GM23248 (cell line): ENCODE measurements at regions not wholly inside any gene's neighbourhood (a gene's known extent, or its start where the extent isn't known, plus 50 kb on each side); places are given as distances from the start of the nearest gene placed in this dataset.

Source experiments
- DNase-seq: peaks from one replicate; pipeline ENCODE4 v3.0.0-alpha.2; 2015
- H2AFZ ChIP-seq: fragments of 200-600 bp; sonication (generic); 2 replicates; pipeline ENCODE4 v1.6.1; 2016; ENCODE audit warnings: antibody characterized with exemption
- H3F3A ChIP-seq: fragments of 200-600 bp; sonication (generic); 2 replicates; pipeline ENCODE4 v1.6.1; 2016; ENCODE audit warnings: mild to moderate bottlenecking, antibody characterized with exemption, mixed run types; ENCODE audit not compliant: insufficient read depth
- H3K27ac ChIP-seq: fragments of 200-600 bp; sonication (generic); 2 replicates; pipeline ENCODE4 v1.5.1; 2016; ENCODE audit warnings: mild to moderate bottlenecking
- H3K27me3 ChIP-seq: fragments of 200-600 bp; sonication (generic); replicated peaks from 2 replicates; pipeline ENCODE4 v1.6.1; 2016; ENCODE audit warnings: mild to moderate bottlenecking; ENCODE audit not compliant: insufficient read depth
- H3K36me3 ChIP-seq: fragments of 200-600 bp; sonication (generic); 2 replicates; pipeline ENCODE4 v1.6.1; 2016; ENCODE audit warnings: low read depth, mild to moderate bottlenecking
- H3K4me1 ChIP-seq: fragments of 200-600 bp; sonication (generic); 2 replicates; pipeline ENCODE4 v1.6.1; 2016; ENCODE audit warnings: mild to moderate bottlenecking; ENCODE audit not compliant: insufficient read depth
- H3K4me2 ChIP-seq: fragments of 200-600 bp; sonication (generic); one replicate; pipeline ENCODE4 v1.6.1; 2016; ENCODE audit warnings: mild to moderate bottlenecking; ENCODE audit not compliant: unreplicated experiment
- H3K4me3 ChIP-seq: fragments of 200-600 bp; sonication (generic); 2 replicates; pipeline ENCODE4 v1.5.1; 2016; ENCODE audit warnings: mild to moderate bottlenecking
- H3K79me2 ChIP-seq: fragments of 200-600 bp; sonication (generic); 2 replicates; pipeline ENCODE4 v1.6.1; 2016; ENCODE audit warnings: mild to moderate bottlenecking; ENCODE audit not compliant: insufficient read depth
- H3K9ac ChIP-seq: fragments of 200-600 bp; sonication (generic); 2 replicates; pipeline ENCODE4 v1.6.1; 2016; ENCODE audit warnings: mild to moderate bottlenecking
- H3K9me2 ChIP-seq: fragments of 200-600 bp; sonication (generic); 2 replicates; pipeline ENCODE4 v1.6.1; 2016; ENCODE audit warnings: mixed run types, mild to moderate bottlenecking, moderate library complexity; ENCODE audit not compliant: insufficient read depth
- H3K9me3 ChIP-seq: fragments of 200-600 bp; sonication (generic); one replicate; pipeline ENCODE4 v1.6.1; 2017; ENCODE audit warnings: low read depth
- H4K20me1 ChIP-seq: fragments of 200-600 bp; sonication (generic); 2 replicates; pipeline ENCODE4 v1.6.0; 2016; ENCODE audit not compliant: insufficient read depth
- EZH2 ChIP-seq: fragments of 200-600 bp; sonication (generic); IDR thresholded peaks from 2 replicates; pipeline ENCODE4 v1.6.1; 2018; ENCODE audit warnings: antibody characterized with exemption, mild to moderate bottlenecking; ENCODE audit not compliant: insufficient read depth, poor library complexity, severe bottlenecking
- EZH2phosphoT487 ChIP-seq: fragments of 200-600 bp; sonication (generic); IDR thresholded peaks from 2 replicates; pipeline ENCODE4 v1.6.1; 2018; ENCODE audit warnings: antibody characterized with exemption, moderate library complexity, mild to moderate bottlenecking, low read depth; ENCODE audit not compliant: insufficient read depth
- WGBS, 2 experiments: methylation state at CpG; one replicate each; pipeline ENCODE4 v1.1.6; 2015 to 2017; ENCODE audit warnings: low lambda C conversion rate in 2 of 2, low coverage in 1 of 2; ENCODE audit errors: missing lambda C conversion rate in 2 of 2; 5-methylcytosine and 5-hydroxymethylcytosine counted together
- in situ Hi-C: fragments of 300-500 bp; cut with MboI; formaldehyde crosslinking; loops from 2 replicates; pipeline ENCODE4 v1.15.0; 2020

- no peaks in the 10 kb centered on the region for H3K9me3 ChIP-seq
- H3K9ac ChIP-seq, result no peak overlapping the region
- no peaks in the 10 kb centered on the region for H3K27me3 ChIP-seq
- H3K4me3 ChIP-seq, result no peak overlapping the region
- WGBS, 2 experiments, result 13 to 33% methylated on average over 6 of the region's 6 CpGs
- no peaks in the 10 kb centered on the region for H3K4me1 ChIP-seq
- no peaks in the 10 kb centered on the region for H3K79me2 ChIP-seq
- H3K36me3 ChIP-seq, result no peaks in the 10 kb centered on the region
- no peak overlapping the region for H2AFZ ChIP-seq
- no peaks in the 10 kb centered on the region for H3F3A ChIP-seq
- H3K27ac ChIP-seq, result no peak overlapping the region
- H4K20me1 ChIP-seq, result no peaks in the 10 kb centered on the region
- H3K9me2 ChIP-seq, result no peaks in the 10 kb centered on the region
- TF ChIP-seq EZH2, result no peak
- no peak for TF ChIP-seq EZH2phosphoT487
- no peak for DNase-seq
- in situ Hi-C loops, result no loop called here
- no peak overlapping the region for H3K4me2 ChIP-seq
These were observed 435.2 kb upstream of the ZNF507 start for GRCh38 chr19:31910224-31910623.

GRCh38 chr19:31911577-31911976 is 433.8 kb upstream of the ZNF507 start:
- no peak overlapping the region for H3K27ac ChIP-seq
- WGBS, 2 experiments, result 45 to 54% methylated on average over 6 of the region's 6 CpGs
- H3K9ac ChIP-seq, result no peak overlapping the region
- H3K4me2 ChIP-seq, result no peak overlapping the region
- DNase-seq, result no peak
- no peaks in the 10 kb centered on the region for H3K36me3 ChIP-seq
- TF ChIP-seq EZH2 (no peak), EZH2phosphoT487 (no peak)
- no peak overlapping the region for H3K4me3 ChIP-seq
- no peak overlapping the region for H2AFZ ChIP-seq
- H3K9me3 ChIP-seq, result no peaks in the 10 kb centered on the region
- no peaks in the 10 kb centered on the region for H3K9me2 ChIP-seq
- H3F3A ChIP-seq, result no peaks in the 10 kb centered on the region
- no peaks in the 10 kb centered on the region for H3K79me2 ChIP-seq
- in situ Hi-C loops, result no loop called here
- no peaks in the 10 kb centered on the region for H3K27me3 ChIP-seq
- no peaks in the 10 kb centered on the region for H3K4me1 ChIP-seq
- no peaks in the 10 kb centered on the region for H4K20me1 ChIP-seq

- Histone ChIP-seq H3K4me1 (no peaks in the 10 kb centered on the region), H3K27ac (no peak overlapping the region), H3F3A (no peaks in the 10 kb centered on the region), H3K4me2 (no peak overlapping the region), H2AFZ (no peak overlapping the region), H3K9ac (no peak overlapping the region), H3K4me3 (no peak overlapping the region), H3K27me3 (no peaks in the 10 kb centered on the region), H3K9me2 (no peaks in the 10 kb centered on the region), H3K9me3 (no peaks in the 10 kb centered on the region), H4K20me1 (no peaks in the 10 kb centered on the region), H3K36me3 (no peaks in the 10 kb centered on the region), H3K79me2 (no peaks in the 10 kb centered on the region)
- WGBS, 2 experiments, result 38 to 41% methylated on average over 7 of the region's 7 CpGs
- DNase-seq, result no peak
- in situ Hi-C loops, result no loop called here
- no peak for TF ChIP-seq EZH2
- no peak for TF ChIP-seq EZH2phosphoT487
These were observed 432.2 kb upstream of the ZNF507 start for GRCh38 chr19:31913103-31913661.

- H3K9ac ChIP-seq, result no peak overlapping the region
- no peak for DNase-seq
- H4K20me1 ChIP-seq, result no peaks in the 10 kb centered on the region
- no peaks in the 10 kb centered on the region for H3K36me3 ChIP-seq
- no peak overlapping the region for H3K4me2 ChIP-seq
- H3K9me2 ChIP-seq, result no peaks in the 10 kb centered on the region
- H3K4me1 ChIP-seq, result no peaks in the 10 kb centered on the region
- no peak overlapping the region for H3K4me3 ChIP-seq
- no peak overlapping the region for H2AFZ ChIP-seq
- no peaks in the 10 kb centered on the region for H3K27me3 ChIP-seq
- 9 to 16% methylated on average over 2 of the region's 2 CpGs for WGBS, 2 experiments
- no peaks in the 10 kb centered on the region for H3K9me3 ChIP-seq
- no peaks in the 10 kb centered on the region for H3K79me2 ChIP-seq
- H3K27ac ChIP-seq, result no peak overlapping the region
- TF ChIP-seq EZH2phosphoT487 (no peak), EZH2 (no peak)
- no peaks in the 10 kb centered on the region for H3F3A ChIP-seq
- in situ Hi-C loops, result no loop called here
These were observed 415.0 kb upstream of the ZNF507 start for GRCh38 chr19:31930401-31930800.

- in situ Hi-C loops, result no loop called here
- no peak overlapping the region for H3K4me2 ChIP-seq
- no peak overlapping the region for H3K9ac ChIP-seq
- H3F3A ChIP-seq, result no peaks in the 10 kb centered on the region
- H3K4me3 ChIP-seq, result no peak overlapping the region
- H3K36me3 ChIP-seq, result no peaks in the 10 kb centered on the region
- no peak overlapping the region for H3K27ac ChIP-seq
- no peaks in the 10 kb centered on the region for H4K20me1 ChIP-seq
- H3K79me2 ChIP-seq, result no peaks in the 10 kb centered on the region
- no peak overlapping the region for H2AFZ ChIP-seq
- no peaks in the 10 kb centered on the region for H3K27me3 ChIP-seq
- no peaks in the 10 kb centered on the region for H3K4me1 ChIP-seq
- DNase-seq, result no peak
- H3K9me2 ChIP-seq, result no peaks in the 10 kb centered on the region
- H3K9me3 ChIP-seq, result no peaks in the 10 kb centered on the region
- TF ChIP-seq EZH2, result no peak
- 26 to 41% methylated on average over 3 of the region's 3 CpGs for WGBS, 2 experiments
These were observed 407.4 kb upstream of the ZNF507 start for GRCh38 chr19:31937983-31938382.
